GM23248 (cell line): ENCODE measurements at regions not wholly inside any gene's neighbourhood (a gene's known extent, or its start where the extent isn't known, plus 50 kb on each side); places are given as distances from the start of the nearest gene placed in this dataset.
"Not testable (repeated sequence)": the region's sequence is repeated elsewhere in the genome, so short reads cannot be mapped to it uniquely, and the experiment has no call there.

Experiments
- EZH2 ChIP-seq: fragments of 200-600 bp; sonication (generic); IDR thresholded peaks from 2 replicates; pipeline ENCODE4 v1.6.1; 2018; ENCODE audit warnings: antibody characterized with exemption, mild to moderate bottlenecking; ENCODE audit not compliant: insufficient read depth, poor library complexity, severe bottlenecking
- EZH2phosphoT487 ChIP-seq: fragments of 200-600 bp; sonication (generic); IDR thresholded peaks from 2 replicates; pipeline ENCODE4 v1.6.1; 2018; ENCODE audit warnings: antibody characterized with exemption, moderate library complexity, mild to moderate bottlenecking, low read depth; ENCODE audit not compliant: insufficient read depth

DNA sequence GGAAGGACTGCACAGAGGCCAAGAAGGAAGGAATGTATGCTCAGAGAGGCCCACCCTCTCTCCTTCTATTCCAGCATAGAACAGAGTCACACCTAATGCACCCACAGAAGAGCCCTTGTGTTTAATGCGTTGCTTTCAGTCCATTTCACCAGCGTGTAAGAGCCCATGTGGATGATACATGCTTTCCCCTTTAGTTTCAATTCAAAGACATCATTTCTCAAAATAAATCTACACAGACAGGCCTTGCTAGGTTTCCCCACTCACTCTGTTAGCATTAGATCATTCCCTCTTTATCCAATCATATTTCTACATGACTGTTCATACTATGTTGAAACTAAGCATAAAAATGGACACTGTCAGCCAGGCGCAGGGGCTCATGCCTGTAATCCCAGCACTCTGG is 331.5 kb downstream of the CEP170 start:
- not testable (repeated sequence) for TF ChIP-seq EZH2, EZH2phosphoT487
